Large intestine (tissue), 3 donors: ENCODE measurements at regions not wholly inside any gene's neighbourhood (a gene's known extent, or its start where the extent isn't known, plus 50 kb on each side); places are given as distances from the start of the nearest gene placed in this dataset.

Experiments
- DNase-seq, 2 donors: peaks; one replicate each; pipeline versions ENCODE4 v3.0.0 to v3.0.0-alpha.2; 2013
- H3K27ac ChIP-seq: one replicate; pipeline ENCODE4 v1.5.1; 2013; ENCODE audit warnings: low read length
- H3K27me3 ChIP-seq: 2 replicates; pipeline ENCODE4 v1.6.1; 2013; ENCODE audit warnings: low read length; ENCODE audit not compliant: control insufficient read depth, insufficient read depth
- H3K36me3 ChIP-seq: 2 replicates; pipeline ENCODE4 v1.6.1; 2013; ENCODE audit warnings: low read length; ENCODE audit not compliant: control insufficient read depth, insufficient read depth
- H3K4me1 ChIP-seq: one replicate; pipeline ENCODE4 v1.6.1; 2013; ENCODE audit warnings: low read length; ENCODE audit not compliant: control insufficient read depth, insufficient read depth
- H3K4me3 ChIP-seq: one replicate; pipeline ENCODE4 v1.5.1; 2013; ENCODE audit warnings: low read length
- H3K9me3 ChIP-seq: one replicate; pipeline ENCODE4 v1.6.1; 2013; ENCODE audit warnings: mild to moderate bottlenecking, low read depth, low read length, moderate library complexity; ENCODE audit not compliant: control insufficient read depth
- WGBS: methylation state at CpG from one replicate; pipeline ENCODE4 v1.1.5; 2013; ENCODE audit warnings: low lambda C conversion rate; ENCODE audit not compliant: insufficient coverage; 5-methylcytosine and 5-hydroxymethylcytosine counted together

DNA sequence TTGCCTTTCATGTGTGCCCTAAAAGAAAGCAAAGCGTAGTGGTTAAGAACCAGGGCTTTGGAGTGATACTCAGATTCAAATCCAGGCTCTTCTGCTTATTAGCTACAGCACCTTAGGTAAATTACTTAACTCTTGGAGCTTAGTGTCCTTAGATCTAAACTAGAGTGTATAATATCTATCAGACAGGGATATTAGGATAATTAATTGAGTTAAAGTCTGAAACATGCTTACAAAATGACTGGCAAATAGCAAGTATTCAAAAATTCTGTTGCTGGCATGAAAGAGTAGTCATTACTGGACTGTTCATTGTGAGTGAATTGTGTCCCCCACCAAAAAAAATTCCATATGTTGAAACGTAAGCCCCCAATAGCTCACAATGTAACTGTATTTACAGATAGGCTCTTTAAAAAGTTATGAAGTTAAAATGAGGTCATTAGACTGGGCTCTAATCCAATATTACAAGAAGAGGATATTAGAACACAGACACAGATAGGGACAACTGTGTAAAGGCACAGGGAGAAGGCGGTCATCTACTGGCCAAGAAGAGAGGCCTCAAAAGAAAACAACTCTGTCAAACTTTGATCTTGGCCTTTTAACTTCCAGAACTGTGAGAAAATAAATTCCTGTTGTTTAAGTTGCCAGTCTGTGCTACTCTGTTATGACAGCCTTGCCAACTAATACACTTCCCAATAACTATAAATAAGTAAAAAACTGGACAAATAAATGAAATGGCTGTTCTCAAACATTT is 60.4 kb upstream of the LRRC3B start:
- peaks cover 5% of the 10 kb centered on the region for H3K9me3 ChIP-seq
- H3K4me3 ChIP-seq, result no peak overlapping the region
- no peak overlapping the region for H3K27ac ChIP-seq
- no peaks in the 10 kb centered on the region for H3K27me3 ChIP-seq
- no peaks in the 10 kb centered on the region for H3K36me3 ChIP-seq
- H3K4me1 ChIP-seq, result no peaks in the 10 kb centered on the region
- WGBS, result 100% methylated on average over 1 of the region's 3 CpGs
- no peak for DNase-seq
